ENCODE measurements at regions not wholly inside any gene's neighbourhood (a gene's known extent, or its start where the extent isn't known, plus 50 kb on each side); places are given as distances from the start of the nearest gene placed in this dataset.

- Histone ChIP-seq H3K27ac (ENCODE audit: insufficient read depth, low read length) (no peak overlapping the region), H4K20me1 (ENCODE audit: control insufficient read depth, extremely low read depth, insufficient read depth, low read length) (no peaks in the 10 kb centered on the region), H3K9me3 (ENCODE audit: control insufficient read depth, insufficient read depth, low read depth, low read length) (no peaks in the 10 kb centered on the region), H2AFZ (ENCODE audit: low read length) (no peak overlapping the region), H3K79me2 (ENCODE audit: control insufficient read depth, insufficient read depth, low read length) (no peaks in the 10 kb centered on the region), H3K4me1 (ENCODE audit: control insufficient read depth, extremely low read depth, insufficient read depth, low read length) (peaks cover 3% of the 10 kb centered on the region), H3K9ac (ENCODE audit: insufficient read depth, low read length) (no peak overlapping the region), H3K4me2 (ENCODE audit: extremely low read depth, insufficient read depth, low read length) (no peak overlapping the region), H3K27me3 (ENCODE audit: control insufficient read depth, insufficient read depth, low read length) (no peaks in the 10 kb centered on the region), H3K36me3 (ENCODE audit: control insufficient read depth, insufficient read depth, low read length) (no peaks in the 10 kb centered on the region), H3K4me3 (replicated peaks in 1 of 4; ENCODE audit: control extremely low read depth in 1 of 4, insufficient read depth in 1 of 4, low read depth in 3 of 4, low read length in 4 of 4) (no peak overlapping the region)
- no peak for DNase-seq (ENCODE audit: low read depth in 2 of 2)
- no peak for TF ChIP-seq EZH2 (IDR thresholded peaks at IDR 0.05; ENCODE audit: low read length, missing control alignments)
Measured at GRCh38 chr3:87332789-87333188, 56.4 kb upstream of the POU1F1 start.

DNA sequence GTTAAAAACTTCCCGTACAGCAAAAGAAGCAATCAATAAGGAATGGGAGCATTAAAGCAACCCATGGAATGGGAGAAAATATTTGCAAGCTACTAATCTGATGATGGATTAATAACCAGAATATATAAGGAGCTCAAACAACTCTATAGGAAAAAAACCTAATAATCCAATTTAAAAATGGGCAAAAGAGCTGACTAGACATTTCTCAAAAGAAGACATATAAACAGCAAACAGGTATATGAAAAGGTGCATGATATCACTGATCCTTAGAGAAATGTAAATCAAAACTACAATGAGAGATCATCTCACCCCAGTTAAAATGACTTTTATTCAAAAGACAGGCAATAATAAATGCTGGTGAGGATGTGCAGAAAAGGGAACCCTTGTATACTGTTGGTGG, 52.7 kb upstream of the POU1F1 start:
- TF ChIP-seq EZH2 (IDR thresholded peaks at IDR 0.05; ENCODE audit: low read length, missing control alignments): no peak
- TF ChIP-seq, protein P1, sequence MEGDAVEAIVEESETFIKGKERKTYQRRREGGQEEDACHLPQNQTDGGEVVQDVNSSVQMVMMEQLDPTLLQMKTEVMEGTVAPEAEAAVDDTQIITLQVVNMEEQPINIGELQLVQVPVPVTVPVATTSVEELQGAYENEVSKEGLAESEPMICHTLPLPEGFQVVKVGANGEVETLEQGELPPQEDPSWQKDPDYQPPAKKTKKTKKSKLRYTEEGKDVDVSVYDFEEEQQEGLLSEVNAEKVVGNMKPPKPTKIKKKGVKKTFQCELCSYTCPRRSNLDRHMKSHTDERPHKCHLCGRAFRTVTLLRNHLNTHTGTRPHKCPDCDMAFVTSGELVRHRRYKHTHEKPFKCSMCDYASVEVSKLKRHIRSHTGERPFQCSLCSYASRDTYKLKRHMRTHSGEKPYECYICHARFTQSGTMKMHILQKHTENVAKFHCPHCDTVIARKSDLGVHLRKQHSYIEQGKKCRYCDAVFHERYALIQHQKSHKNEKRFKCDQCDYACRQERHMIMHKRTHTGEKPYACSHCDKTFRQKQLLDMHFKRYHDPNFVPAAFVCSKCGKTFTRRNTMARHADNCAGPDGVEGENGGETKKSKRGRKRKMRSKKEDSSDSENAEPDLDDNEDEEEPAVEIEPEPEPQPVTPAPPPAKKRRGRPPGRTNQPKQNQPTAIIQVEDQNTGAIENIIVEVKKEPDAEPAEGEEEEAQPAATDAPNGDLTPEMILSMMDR (conservative IDR thresholded peaks at IDR 0.05 in 1 of 2, IDR thresholded peaks at IDR 0.05 in 1 of 2; ENCODE audit: low read depth in 1 of 2, low read length in 2 of 2): no peak
- Histone ChIP-seq H3K27ac (ENCODE audit: insufficient read depth, low read length) (no peak overlapping the region), H3K36me3 (ENCODE audit: control insufficient read depth, insufficient read depth, low read length) (no peaks in the 10 kb centered on the region), H3K4me2 (ENCODE audit: extremely low read depth, insufficient read depth, low read length) (no peak overlapping the region), H3K4me1 (ENCODE audit: control insufficient read depth, extremely low read depth, insufficient read depth, low read length) (peaks cover 3% of the 10 kb centered on the region), H4K20me1 (ENCODE audit: control insufficient read depth, extremely low read depth, insufficient read depth, low read length) (no peaks in the 10 kb centered on the region), H3K9me3 (ENCODE audit: control insufficient read depth, insufficient read depth, low read depth, low read length) (no peaks in the 10 kb centered on the region), H3K9ac (ENCODE audit: insufficient read depth, low read length) (no peak overlapping the region), H3K79me2 (ENCODE audit: control insufficient read depth, insufficient read depth, low read length) (no peaks in the 10 kb centered on the region), H2AFZ (ENCODE audit: low read length) (no peak overlapping the region), H3K4me3 (replicated peaks in 1 of 4; ENCODE audit: control extremely low read depth in 1 of 4, insufficient read depth in 1 of 4, low read depth in 3 of 4, low read length in 4 of 4) (no peak overlapping the region), H3K27me3 (ENCODE audit: control insufficient read depth, insufficient read depth, low read length) (no peaks in the 10 kb centered on the region)
- DNase-seq (ENCODE audit: low read depth in 2 of 2): no peak

Data from fibroblast of lung (primary cell).